HG02763 (cell line): ENCODE measurements at regions not wholly inside any gene's neighbourhood (a gene's known extent, or its start where the extent isn't known, plus 50 kb on each side); places are given as distances from the start of the nearest gene placed in this dataset.

Experiments used
- ATAC-seq: cut with Tn5 transposase; IDR thresholded peaks from one replicate; pipeline ENCODE4 v1.9.1; 2021; ENCODE audit warnings: mild to moderate bottlenecking, moderate library complexity; ENCODE audit not compliant: unreplicated experiment

GRCh38 chr1:172883387-172883791 lies 167.4 kb downstream of the TNFSF18 start:
- ATAC-seq = no peak

GRCh38 chr1:172883844-172884243 lies 166.9 kb downstream of the TNFSF18 start:
- no peak for ATAC-seq

- ATAC-seq = no peak
Measured at GRCh38 chr1:172885411-172885810, 165.3 kb downstream of the TNFSF18 start.

GRCh38 chr1:172885971-172886370 lies 164.8 kb downstream of the TNFSF18 start:
- no peak for ATAC-seq

- no peak for ATAC-seq
Measured at GRCh38 chr1:172887162-172887561, 163.6 kb downstream of the TNFSF18 start.

- ATAC-seq = no peak
Measured at GRCh38 chr1:172893146-172893841, 157.4 kb downstream of the TNFSF18 start.

- no peak for ATAC-seq
Measured at GRCh38 chr1:172894349-172895049, 156.2 kb downstream of the TNFSF18 start.

- peak; percentile 75 for ATAC-seq
Measured at GRCh38 chr1:172895050-172895460, 155.7 kb downstream of the TNFSF18 start.

GRCh38 chr1:172895761-172896160 lies 155.0 kb downstream of the TNFSF18 start:
- ATAC-seq = no peak

GRCh38 chr1:172897738-172898137 lies 153.0 kb downstream of the TNFSF18 start:
- ATAC-seq = no peak

- ATAC-seq = no peak
Measured at GRCh38 chr1:172898866-172899265, 151.9 kb downstream of the TNFSF18 start.

GRCh38 chr1:172900376-172900997 lies 150.3 kb downstream of the TNFSF18 start:
- ATAC-seq = no peak

GRCh38 chr1:172902200-172902599 lies 148.5 kb downstream of the TNFSF18 start:
- no peak for ATAC-seq

- no peak for ATAC-seq
Measured at GRCh38 chr1:172902861-172903381, 147.8 kb downstream of the TNFSF18 start.

GRCh38 chr1:172903581-172904220 lies 147.0 kb downstream of the TNFSF18 start:
- no peak for ATAC-seq

GRCh38 chr1:172905452-172905851 lies 145.3 kb downstream of the TNFSF18 start:
- ATAC-seq = no peak

GRCh38 chr1:172906778-172907592 lies 143.8 kb downstream of the TNFSF18 start:
- no peak for ATAC-seq

GRCh38 chr1:172907834-172908326 lies 142.9 kb downstream of the TNFSF18 start:
- no peak for ATAC-seq

- no peak for ATAC-seq
Measured at GRCh38 chr1:172909606-172910326, 141.0 kb downstream of the TNFSF18 start.
